HG02943 (cell line): ENCODE measurements at regions not wholly inside any gene's neighbourhood (a gene's known extent, or its start where the extent isn't known, plus 50 kb on each side); places are given as distances from the start of the nearest gene placed in this dataset.

Experiments
- ATAC-seq: cut with Tn5 transposase; IDR thresholded peaks from one replicate; pipeline ENCODE4 v1.9.1; 2021; ENCODE audit warnings: mild to moderate bottlenecking, low read depth, moderate library complexity; ENCODE audit not compliant: unreplicated experiment

- ATAC-seq: peak; percentile 59
Observed at GRCh38 chrX:16436348-16437188, 213.4 kb upstream of the S100G start.

- no peak for ATAC-seq
Observed at GRCh38 chrX:16440446-16440845, 209.5 kb upstream of the S100G start.

GRCh38 chrX:16444353-16444752 is 205.6 kb upstream of the S100G start:
- ATAC-seq: no peak

- peak; percentile 63 for ATAC-seq
Observed at GRCh38 chrX:16445166-16445752, 204.7 kb upstream of the S100G start.

GRCh38 chrX:16451334-16451733 is 198.6 kb upstream of the S100G start:
- ATAC-seq: no peak

- ATAC-seq: no peak
Observed at GRCh38 chrX:16454926-16455325, 195.0 kb upstream of the S100G start.

- no peak for ATAC-seq
Observed at GRCh38 chrX:16457239-16457638, 192.7 kb upstream of the S100G start.

GRCh38 chrX:16458208-16458607 is 191.8 kb upstream of the S100G start:
- ATAC-seq: no peak

- ATAC-seq: no peak
Observed at GRCh38 chrX:16459008-16459407, 190.9 kb upstream of the S100G start.

GRCh38 chrX:16461968-16462367 is 188.0 kb upstream of the S100G start:
- no peak for ATAC-seq

- ATAC-seq: no peak
Observed at GRCh38 chrX:16462912-16463311, 187.0 kb upstream of the S100G start.

- ATAC-seq: no peak
Observed at GRCh38 chrX:16464369-16464768, 185.6 kb upstream of the S100G start.

GRCh38 chrX:16465081-16465876 is 184.7 kb upstream of the S100G start:
- ATAC-seq: no peak

- no peak for ATAC-seq
Observed at GRCh38 chrX:16466640-16467432, 183.1 kb upstream of the S100G start.

GRCh38 chrX:16469870-16470269 is 180.1 kb upstream of the S100G start:
- no peak for ATAC-seq

- ATAC-seq: no peak
Observed at GRCh38 chrX:16472345-16472744, 177.6 kb upstream of the S100G start.

- ATAC-seq: no peak
Observed at GRCh38 chrX:16474511-16474910, 175.4 kb upstream of the S100G start.

- no peak for ATAC-seq
Observed at GRCh38 chrX:16476009-16476408, 173.9 kb upstream of the S100G start.

- no peak for ATAC-seq
Observed at GRCh38 chrX:16476692-16477091, 173.3 kb upstream of the S100G start.

GRCh38 chrX:16479206-16479869 is 170.6 kb upstream of the S100G start:
- ATAC-seq: no peak
